ENCODE measurements at regions not wholly inside any gene's neighbourhood (a gene's known extent, or its start where the extent isn't known, plus 50 kb on each side); places are given as distances from the start of the nearest gene placed in this dataset.
"Not testable (repeated sequence)": the region's sequence is repeated elsewhere in the genome, so short reads cannot be mapped to it uniquely, and the experiment has no call there.

GRCh38 chr6:20341564-20341963 lies 60.1 kb upstream of the E2F3 start:
- DNase-seq (ENCODE audit: low read depth), result no peak

- not testable (repeated sequence) for DNase-seq (ENCODE audit: low read depth)
These were observed 54.7 kb upstream of the E2F3 start for GRCh38 chr6:20346948-20347347.

- no peak for DNase-seq (ENCODE audit: low read depth)
These were observed 53.6 kb upstream of the E2F3 start for GRCh38 chr6:20348041-20348440.

- DNase-seq (ENCODE audit: low read depth), result no peak
These were observed 52.5 kb upstream of the E2F3 start for GRCh38 chr6:20349225-20349624.

GRCh38 chr6:20350215-20350614 lies 51.5 kb upstream of the E2F3 start:
- no peak for DNase-seq (ENCODE audit: low read depth)

- DNase-seq (ENCODE audit: low read depth), result no peak
These were observed 50.1 kb upstream of the E2F3 start for GRCh38 chr6:20351534-20351933.

Data from fibroblast of the conjunctiva (primary cell).